Panc1 (cell line): ENCODE measurements at regions not wholly inside any gene's neighbourhood (a gene's known extent, or its start where the extent isn't known, plus 50 kb on each side); places are given as distances from the start of the nearest gene placed in this dataset.

Experiments
- ATAC-seq: fragments of 200-7000 bp; cut with Tn5 transposase; 2 replicates; pipeline ENCODE4 v1.9.1; 2020; ENCODE audit warnings: mild to moderate bottlenecking, moderate library complexity
- BruUV-seq: library from RNA; stranded (reverse); fragments of 400-500 nt; replicated peaks from 2 replicates; lab custom pipeline; 2021; lab: Mats Ljungman, UMichigan
- CTCF ChIA-PET: fragments of 300-600 bp; sonication (Branson Sonifier 250); formaldehyde crosslinking; loops from one replicate; lab custom pipeline; 2022; ENCODE audit warnings: antibody characterized with exemption; lab: Charles Lee
- POLR2A ChIA-PET: fragments of 300-600 bp; sonication (Branson Sonifier 250); formaldehyde crosslinking; loops from one replicate; lab custom pipeline; 2022; ENCODE audit warnings: antibody characterized with exemption; lab: Charles Lee
- DNase-seq: peaks from one replicate; pipeline ENCODE4 v3.0.0-alpha.2; 2010; ENCODE audit warnings: low read depth, low spot score
- H3K27ac ChIP-seq: 2 replicates; pipeline ENCODE4 v1.5.1; 2011; ENCODE audit warnings: mild to moderate bottlenecking, low read length, inconsistent platforms
- H3K27me3 ChIP-seq: fragments of 200-500 bp; sonication (Bioruptor generic); 2 replicates; pipeline ENCODE4 v1.6.0; 2014; ENCODE audit warnings: low read length, inconsistent platforms; ENCODE audit not compliant: control insufficient read depth, insufficient read depth
- H3K36me3 ChIP-seq: fragments of 200-500 bp; sonication (Bioruptor generic); 2 replicates; pipeline ENCODE4 v1.5.1; 2014; ENCODE audit warnings: inconsistent platforms, mild to moderate bottlenecking, low read length, moderate library complexity; ENCODE audit not compliant: control insufficient read depth, insufficient read depth
- H3K4me1 ChIP-seq: 2 replicates; pipeline ENCODE4 v1.5.1; 2011; ENCODE audit warnings: inconsistent platforms, mild to moderate bottlenecking, low read length, moderate library complexity; ENCODE audit not compliant: control insufficient read depth, insufficient read depth
- H3K4me3 ChIP-seq, 2 experiments: 2 replicates each; pipeline ENCODE4 v1.5.1; 2011 to 2012; ENCODE audit warnings: low read depth in 2 of 2, low read length in 2 of 2, mild to moderate bottlenecking in 2 of 2, inconsistent platforms in 1 of 2, moderate library complexity in 1 of 2
- H3K9me3 ChIP-seq: fragments of 200-500 bp; sonication (Bioruptor generic); 2 replicates; pipeline ENCODE4 v1.5.1; 2014; ENCODE audit warnings: low read depth, mild to moderate bottlenecking, inconsistent platforms, low read length, moderate library complexity; ENCODE audit not compliant: control insufficient read depth, insufficient read depth
- POLR2AphosphoS5 ChIP-seq: IDR thresholded peaks from 2 replicates; pipeline ENCODE4 v1.6.1; 2012; ENCODE audit warnings: mild to moderate bottlenecking, low read depth, low read length, moderate library complexity
- SIN3A ChIP-seq: IDR thresholded peaks from 2 replicates; pipeline ENCODE4 v1.6.1; 2012; ENCODE audit warnings: low read depth, mild to moderate bottlenecking, low read length, moderate library complexity, borderline replicate concordance; ENCODE audit not compliant: insufficient read depth
- TCF7L2 ChIP-seq: IDR thresholded peaks from 2 replicates; pipeline ENCODE4 v1.6.1; 2011; ENCODE audit warnings: mild to moderate bottlenecking, low read depth, low read length, inconsistent platforms
- in situ Hi-C: cut with HindIII; loops from 2 replicates; pipeline ENCODE4 v1.10.0; 2016; ENCODE audit warnings: low sequenced_read_pairs, low pct_unique_long_range_greater_than_20kb
- intact Hi-C: fragments of 100-400 bp; cut with micrococcal nuclease; formaldehyde crosslinking; loops from one replicate; pipeline ENCODE4 v1.10.0; 2022; ENCODE audit not compliant: unreplicated experiment
- TF ChIP-seq, protein P1 (sequence below): fragments of 450-650 bp; IDR thresholded peaks from 2 replicates; pipeline ENCODE4 v1.5.1; 2017; ENCODE audit warnings: mild to moderate bottlenecking
- TF ChIP-seq, protein P2 (sequence below), 2 experiments: IDR thresholded peaks; 2 replicates each; pipeline ENCODE4 v1.6.1; 2011 to 2012; ENCODE audit warnings: low read depth in 2 of 2, control low read depth in 1 of 2, low read length in 1 of 2, mild to moderate bottlenecking in 1 of 2, moderate library complexity in 1 of 2; ENCODE audit not compliant: insufficient read depth in 1 of 2

DNA sequence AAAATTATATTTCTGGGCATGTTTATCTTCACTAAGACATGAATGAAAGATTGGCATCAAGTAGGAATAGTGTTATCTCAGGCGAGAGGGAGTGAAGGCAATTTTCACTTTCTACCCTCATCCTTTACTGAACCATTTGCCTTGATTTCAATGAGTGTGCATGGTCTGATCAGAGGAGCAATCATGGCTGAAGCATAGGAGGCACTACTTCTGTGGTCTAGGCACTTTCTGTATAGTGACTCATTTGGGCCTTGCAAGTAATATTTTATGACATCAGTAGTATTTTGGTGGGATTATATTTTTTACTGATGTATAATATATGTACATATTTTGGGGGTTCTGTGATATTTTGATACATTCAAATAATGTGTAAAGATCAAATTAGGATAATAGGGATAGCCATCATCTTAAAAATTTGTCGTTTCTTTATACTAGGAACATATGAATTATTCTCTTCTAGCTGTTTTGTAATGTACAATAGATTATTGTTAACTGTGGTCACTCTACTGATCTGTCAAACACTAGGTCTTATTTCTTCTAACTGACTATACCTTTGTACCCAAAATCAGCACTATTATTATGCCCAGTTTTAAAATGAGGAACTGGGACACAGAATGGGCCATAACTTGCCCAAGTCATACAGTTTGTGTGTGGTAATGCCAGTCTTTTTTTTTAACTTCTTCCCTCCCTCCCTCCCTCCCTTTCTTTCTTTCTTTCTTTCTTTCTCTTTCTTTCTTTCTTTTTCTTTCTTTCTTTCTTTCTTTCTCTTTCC, 101.9 kb downstream of the RAB11FIP2 start:
- ATAC-seq (no peak), DNase-seq (no peak)
- H3K27ac ChIP-seq = no peak overlapping the region
- H3K4me1 ChIP-seq = no peaks in the 10 kb centered on the region
- ChIA-PET POLR2A (no interaction called here), CTCF (no interaction called here)
- BruUV-seq = no TSS peak
- H3K4me3 ChIP-seq = no peak overlapping the region
- in situ Hi-C loops = no loop called here
- TF ChIP-seq SIN3A (no peak), TCF7L2 (no peak), POLR2AphosphoS5 (no peak)
- TF ChIP-seq, protein P1, sequence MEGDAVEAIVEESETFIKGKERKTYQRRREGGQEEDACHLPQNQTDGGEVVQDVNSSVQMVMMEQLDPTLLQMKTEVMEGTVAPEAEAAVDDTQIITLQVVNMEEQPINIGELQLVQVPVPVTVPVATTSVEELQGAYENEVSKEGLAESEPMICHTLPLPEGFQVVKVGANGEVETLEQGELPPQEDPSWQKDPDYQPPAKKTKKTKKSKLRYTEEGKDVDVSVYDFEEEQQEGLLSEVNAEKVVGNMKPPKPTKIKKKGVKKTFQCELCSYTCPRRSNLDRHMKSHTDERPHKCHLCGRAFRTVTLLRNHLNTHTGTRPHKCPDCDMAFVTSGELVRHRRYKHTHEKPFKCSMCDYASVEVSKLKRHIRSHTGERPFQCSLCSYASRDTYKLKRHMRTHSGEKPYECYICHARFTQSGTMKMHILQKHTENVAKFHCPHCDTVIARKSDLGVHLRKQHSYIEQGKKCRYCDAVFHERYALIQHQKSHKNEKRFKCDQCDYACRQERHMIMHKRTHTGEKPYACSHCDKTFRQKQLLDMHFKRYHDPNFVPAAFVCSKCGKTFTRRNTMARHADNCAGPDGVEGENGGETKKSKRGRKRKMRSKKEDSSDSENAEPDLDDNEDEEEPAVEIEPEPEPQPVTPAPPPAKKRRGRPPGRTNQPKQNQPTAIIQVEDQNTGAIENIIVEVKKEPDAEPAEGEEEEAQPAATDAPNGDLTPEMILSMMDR = no peak
- TF ChIP-seq, protein P2, sequence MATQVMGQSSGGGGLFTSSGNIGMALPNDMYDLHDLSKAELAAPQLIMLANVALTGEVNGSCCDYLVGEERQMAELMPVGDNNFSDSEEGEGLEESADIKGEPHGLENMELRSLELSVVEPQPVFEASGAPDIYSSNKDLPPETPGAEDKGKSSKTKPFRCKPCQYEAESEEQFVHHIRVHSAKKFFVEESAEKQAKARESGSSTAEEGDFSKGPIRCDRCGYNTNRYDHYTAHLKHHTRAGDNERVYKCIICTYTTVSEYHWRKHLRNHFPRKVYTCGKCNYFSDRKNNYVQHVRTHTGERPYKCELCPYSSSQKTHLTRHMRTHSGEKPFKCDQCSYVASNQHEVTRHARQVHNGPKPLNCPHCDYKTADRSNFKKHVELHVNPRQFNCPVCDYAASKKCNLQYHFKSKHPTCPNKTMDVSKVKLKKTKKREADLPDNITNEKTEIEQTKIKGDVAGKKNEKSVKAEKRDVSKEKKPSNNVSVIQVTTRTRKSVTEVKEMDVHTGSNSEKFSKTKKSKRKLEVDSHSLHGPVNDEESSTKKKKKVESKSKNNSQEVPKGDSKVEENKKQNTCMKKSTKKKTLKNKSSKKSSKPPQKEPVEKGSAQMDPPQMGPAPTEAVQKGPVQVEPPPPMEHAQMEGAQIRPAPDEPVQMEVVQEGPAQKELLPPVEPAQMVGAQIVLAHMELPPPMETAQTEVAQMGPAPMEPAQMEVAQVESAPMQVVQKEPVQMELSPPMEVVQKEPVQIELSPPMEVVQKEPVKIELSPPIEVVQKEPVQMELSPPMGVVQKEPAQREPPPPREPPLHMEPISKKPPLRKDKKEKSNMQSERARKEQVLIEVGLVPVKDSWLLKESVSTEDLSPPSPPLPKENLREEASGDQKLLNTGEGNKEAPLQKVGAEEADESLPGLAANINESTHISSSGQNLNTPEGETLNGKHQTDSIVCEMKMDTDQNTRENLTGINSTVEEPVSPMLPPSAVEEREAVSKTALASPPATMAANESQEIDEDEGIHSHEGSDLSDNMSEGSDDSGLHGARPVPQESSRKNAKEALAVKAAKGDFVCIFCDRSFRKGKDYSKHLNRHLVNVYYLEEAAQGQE (IDR thresholded peaks at IDR 0.05; ENCODE audit: insufficient read depth in 1 of 2, low read depth in 2 of 2, low read length in 1 of 2) = no peak
- intact Hi-C loops = no loop called here
- H3K36me3 ChIP-seq = no peaks in the 10 kb centered on the region
- no peaks in the 10 kb centered on the region for H3K27me3 ChIP-seq
- H3K9me3 ChIP-seq = no peaks in the 10 kb centered on the region

DNA sequence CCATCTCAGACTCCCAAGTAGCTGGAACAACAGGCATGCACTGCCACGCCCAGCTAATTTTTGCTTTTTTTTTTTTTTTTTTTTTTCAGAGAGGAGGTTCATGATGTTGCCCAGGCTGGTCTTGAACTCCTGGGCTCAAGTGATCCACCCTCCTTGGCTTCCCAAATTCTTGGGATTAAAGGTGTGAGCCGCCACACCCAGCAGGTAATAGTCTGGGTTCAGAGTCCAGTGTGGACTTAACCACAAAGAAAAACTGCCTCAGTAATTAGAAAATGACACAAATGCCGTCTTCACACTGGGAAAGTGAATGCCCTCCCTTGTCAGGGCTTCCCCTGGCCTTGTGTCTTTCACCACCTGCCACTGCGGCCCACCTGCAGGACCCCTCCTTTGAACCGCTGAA, 101.1 kb downstream of the RAB11FIP2 start:
- no peaks in the 10 kb centered on the region for H3K4me1 ChIP-seq
- intact Hi-C loops = no loop called here
- TF ChIP-seq, protein P1 = no peak
- no peak for TF ChIP-seq TCF7L2
- TF ChIP-seq, protein P2 (IDR thresholded peaks at IDR 0.05; ENCODE audit: insufficient read depth in 1 of 2, low read depth in 2 of 2, low read length in 1 of 2) = no peak
- TF ChIP-seq POLR2AphosphoS5 = no peak
- no peak for TF ChIP-seq SIN3A
- no peak overlapping the region for H3K27ac ChIP-seq
- ATAC-seq (no peak), DNase-seq (no peak)
- CTCF ChIA-PET = no interaction called here
- H3K27me3 ChIP-seq = no peaks in the 10 kb centered on the region
- BruUV-seq = no TSS peak
- no peaks in the 10 kb centered on the region for H3K9me3 ChIP-seq
- in situ Hi-C loops = no loop called here
- H3K4me3 ChIP-seq = no peak overlapping the region
- no peaks in the 10 kb centered on the region for H3K36me3 ChIP-seq
- POLR2A ChIA-PET = no interaction called here
